ENCODE measurements at regions not wholly inside any gene's neighbourhood (a gene's known extent, or its start where the extent isn't known, plus 50 kb on each side); places are given as distances from the start of the nearest gene placed in this dataset.

GRCh38 chr2:8570637-8571036 is 111.2 kb upstream of the ID2 start:
- TF ChIP-seq CTCF (IDR thresholded peaks at IDR 0.05 in 4 of 5, conservative IDR thresholded peaks at IDR 0.05 in 1 of 5): no peak
- TF ChIP-seq POLR2A (IDR thresholded peaks at IDR 0.05): no peak
